SK-N-SH treated with all-trans-retinoic acid at 6 μM for 48 hours (cell line): ENCODE measurements at regions not wholly inside any gene's neighbourhood (a gene's known extent, or its start where the extent isn't known, plus 50 kb on each side); places are given as distances from the start of the nearest gene placed in this dataset.
A peak's percentile ranks its signal among the peaks of the same experiment; 100 is the strongest.

Source experiments
- ATAC-seq: fragments of 200-7000 bp; cut with Tn5 transposase; 3 replicates; pipeline ENCODE4 v1.9.1; 2020; ENCODE audit warnings: mild to moderate bottlenecking, moderate library complexity
- ARNTL ChIP-seq: fragments of 450-650 bp; formaldehyde crosslinking; IDR thresholded peaks from 2 replicates; pipeline ENCODE4 v1.5.0; 2020; ENCODE audit warnings: low read depth, mild to moderate bottlenecking, moderate library complexity, borderline replicate concordance
- BACH2 ChIP-seq: fragments of 250-450 bp; sonication (Bioruptor Pico); IDR thresholded peaks from 2 replicates; pipeline ENCODE4 v1.9.0; 2021; ENCODE audit warnings: mild to moderate bottlenecking, borderline replicate concordance
- CSDC2 ChIP-seq: fragments of 250-450 bp; sonication (Bioruptor Pico); IDR thresholded peaks from 2 replicates; pipeline ENCODE4 v1.5.0; 2020; ENCODE audit warnings: mild to moderate bottlenecking, moderate library complexity
- ESRRG ChIP-seq: fragments of 250-450 bp; sonication (Bioruptor Pico); IDR thresholded peaks from 2 replicates; pipeline ENCODE4 v1.6.1; 2021; ENCODE audit warnings: mild to moderate bottlenecking
- ISL1 ChIP-seq: fragments of 250-450 bp; sonication (Bioruptor Pico); IDR thresholded peaks from 2 replicates; pipeline ENCODE4 v2.1.2; 2022; ENCODE audit warnings: mild to moderate bottlenecking, moderate library complexity
- OSR1 ChIP-seq: fragments of 250-450 bp; sonication (Bioruptor Pico); IDR thresholded peaks from 2 replicates; pipeline ENCODE4 v1.8.0; 2022; ENCODE audit warnings: moderate library complexity, mild to moderate bottlenecking, inconsistent platforms
- PPARA ChIP-seq: fragments of 250-450 bp; sonication (Bioruptor Pico); IDR thresholded peaks from 2 replicates; pipeline ENCODE4 v1.5.0; 2020; ENCODE audit warnings: mild to moderate bottlenecking, borderline replicate concordance
- RARB ChIP-seq: fragments of 250-450 bp; sonication (Bioruptor Pico); IDR thresholded peaks from 2 replicates; pipeline ENCODE4 v1.8.0; 2021; ENCODE audit warnings: mild to moderate bottlenecking, moderate library complexity
- SNAI2 ChIP-seq: fragments of 250-450 bp; sonication (Bioruptor Pico); IDR thresholded peaks from 2 replicates; pipeline ENCODE4 v1.5.0; 2020; ENCODE audit warnings: mild to moderate bottlenecking, moderate library complexity
- TCF4 ChIP-seq: fragments of 250-450 bp; sonication (Bioruptor Pico); IDR thresholded peaks from 2 replicates; pipeline ENCODE4 v1.8.0; 2021; ENCODE audit warnings: mild to moderate bottlenecking, moderate library complexity, borderline replicate concordance
- TOX ChIP-seq: fragments of 250-450 bp; sonication (Bioruptor Pico); IDR thresholded peaks from 2 replicates; pipeline ENCODE4 v1.8.0; 2021; ENCODE audit warnings: mild to moderate bottlenecking, moderate library complexity, borderline replicate concordance
- ZC3H10 ChIP-seq: fragments of 250-450 bp; sonication (Bioruptor Pico); IDR thresholded peaks from 2 replicates; pipeline ENCODE4 v1.5.1; 2021; ENCODE audit warnings: mild to moderate bottlenecking, moderate library complexity
- ZFP3 ChIP-seq: fragments of 250-450 bp; sonication (Bioruptor Pico); IDR thresholded peaks from 2 replicates; pipeline ENCODE4 v1.5.0; 2020; ENCODE audit warnings: mild to moderate bottlenecking, moderate library complexity
- ZFP30 ChIP-seq: fragments of 450-650 bp; formaldehyde crosslinking; IDR thresholded peaks from 2 replicates; pipeline ENCODE4 v1.5.0; 2022; ENCODE audit warnings: mild to moderate bottlenecking, moderate library complexity
- ZNF565 ChIP-seq: fragments of 450-650 bp; formaldehyde crosslinking; conservative IDR thresholded peaks from 2 replicates; pipeline ENCODE4 v1.5.0; 2020; ENCODE audit warnings: low read depth, mild to moderate bottlenecking, moderate library complexity
- ZNF70 ChIP-seq: fragments of 450-650 bp; formaldehyde crosslinking; IDR thresholded peaks from 2 replicates; pipeline ENCODE4 v1.5.0; 2020; ENCODE audit warnings: mild to moderate bottlenecking, moderate library complexity
- ZNF8 ChIP-seq: fragments of 450-650 bp; formaldehyde crosslinking; IDR thresholded peaks from 2 replicates; pipeline ENCODE4 v1.5.0; 2020; ENCODE audit warnings: mild to moderate bottlenecking, moderate library complexity
- TF ChIP-seq, protein P1 (sequence below): fragments of 250-450 bp; sonication (Bioruptor Pico); IDR thresholded peaks from 2 replicates; pipeline ENCODE4 v1.8.0; 2021; ENCODE audit warnings: low read depth, mild to moderate bottlenecking, moderate library complexity, borderline replicate concordance
- TF ChIP-seq, protein P2 (sequence below): fragments of 250-450 bp; sonication (Bioruptor Pico); IDR thresholded peaks from 2 replicates; pipeline ENCODE4 v1.5.1; 2021; ENCODE audit warnings: mild to moderate bottlenecking, moderate library complexity
- TF ChIP-seq, protein P3 (sequence below): fragments of 250-450 bp; sonication (Bioruptor Pico); IDR thresholded peaks from 2 replicates; pipeline ENCODE4 v1.5.1; 2020; ENCODE audit warnings: low read depth, mild to moderate bottlenecking, moderate library complexity
- TF ChIP-seq, protein P4 (sequence below): fragments of 250-450 bp; sonication (Bioruptor Pico); IDR thresholded peaks from 2 replicates; pipeline ENCODE4 v1.8.0; 2020; ENCODE audit warnings: mild to moderate bottlenecking, moderate library complexity, borderline replicate concordance

DNA sequence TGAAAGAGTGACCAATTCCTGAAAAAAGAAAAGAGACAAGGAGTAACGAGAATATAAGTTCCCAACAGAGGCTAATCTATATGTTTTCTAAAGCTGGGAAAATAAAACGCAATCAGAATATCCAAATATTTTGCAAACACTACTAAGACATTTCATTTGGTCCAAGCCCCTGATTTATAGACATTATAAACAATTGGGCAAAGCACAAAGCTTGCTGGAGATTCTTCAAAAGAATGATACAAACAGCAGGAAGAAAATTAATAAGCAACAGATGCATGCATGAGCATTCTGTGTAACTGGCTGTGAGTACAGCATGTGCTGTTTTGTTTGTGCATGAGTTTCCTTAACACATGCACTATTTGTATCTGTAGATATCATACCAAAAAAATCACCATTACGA is 552.9 kb downstream of the LTN1 start (continued):
- TF ChIP-seq, protein P1, sequence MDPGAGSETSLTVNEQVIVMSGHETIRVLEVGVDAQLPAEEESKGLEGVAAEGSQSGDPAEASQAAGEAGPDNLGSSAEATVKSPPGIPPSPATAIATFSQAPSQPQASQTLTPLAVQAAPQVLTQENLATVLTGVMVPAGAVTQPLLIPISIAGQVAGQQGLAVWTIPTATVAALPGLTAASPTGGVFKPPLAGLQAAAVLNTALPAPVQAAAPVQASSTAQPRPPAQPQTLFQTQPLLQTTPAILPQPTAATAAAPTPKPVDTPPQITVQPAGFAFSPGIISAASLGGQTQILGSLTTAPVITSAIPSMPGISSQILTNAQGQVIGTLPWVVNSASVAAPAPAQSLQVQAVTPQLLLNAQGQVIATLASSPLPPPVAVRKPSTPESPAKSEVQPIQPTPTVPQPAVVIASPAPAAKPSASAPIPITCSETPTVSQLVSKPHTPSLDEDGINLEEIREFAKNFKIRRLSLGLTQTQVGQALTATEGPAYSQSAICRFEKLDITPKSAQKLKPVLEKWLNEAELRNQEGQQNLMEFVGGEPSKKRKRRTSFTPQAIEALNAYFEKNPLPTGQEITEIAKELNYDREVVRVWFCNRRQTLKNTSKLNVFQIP (CRISPR knock-in tag): no peak
- TF ChIP-seq ZNF565 (CRISPR knock-in tag): no peak
- TF ChIP-seq, protein P2, sequence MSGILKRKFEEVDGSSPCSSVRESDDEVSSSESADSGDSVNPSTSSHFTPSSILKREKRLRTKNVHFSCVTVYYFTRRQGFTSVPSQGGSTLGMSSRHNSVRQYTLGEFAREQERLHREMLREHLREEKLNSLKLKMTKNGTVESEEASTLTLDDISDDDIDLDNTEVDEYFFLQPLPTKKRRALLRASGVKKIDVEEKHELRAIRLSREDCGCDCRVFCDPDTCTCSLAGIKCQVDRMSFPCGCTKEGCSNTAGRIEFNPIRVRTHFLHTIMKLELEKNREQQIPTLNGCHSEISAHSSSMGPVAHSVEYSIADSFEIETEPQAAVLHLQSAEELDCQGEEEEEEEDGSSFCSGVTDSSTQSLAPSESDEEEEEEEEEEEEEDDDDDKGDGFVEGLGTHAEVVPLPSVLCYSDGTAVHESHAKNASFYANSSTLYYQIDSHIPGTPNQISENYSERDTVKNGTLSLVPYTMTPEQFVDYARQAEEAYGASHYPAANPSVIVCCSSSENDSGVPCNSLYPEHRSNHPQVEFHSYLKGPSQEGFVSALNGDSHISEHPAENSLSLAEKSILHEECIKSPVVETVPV (CRISPR knock-in tag): no peak
- no peak for TF ChIP-seq BACH2 (CRISPR knock-in tag)
- no peak for TF ChIP-seq ISL1 (CRISPR knock-in tag)

DNA sequence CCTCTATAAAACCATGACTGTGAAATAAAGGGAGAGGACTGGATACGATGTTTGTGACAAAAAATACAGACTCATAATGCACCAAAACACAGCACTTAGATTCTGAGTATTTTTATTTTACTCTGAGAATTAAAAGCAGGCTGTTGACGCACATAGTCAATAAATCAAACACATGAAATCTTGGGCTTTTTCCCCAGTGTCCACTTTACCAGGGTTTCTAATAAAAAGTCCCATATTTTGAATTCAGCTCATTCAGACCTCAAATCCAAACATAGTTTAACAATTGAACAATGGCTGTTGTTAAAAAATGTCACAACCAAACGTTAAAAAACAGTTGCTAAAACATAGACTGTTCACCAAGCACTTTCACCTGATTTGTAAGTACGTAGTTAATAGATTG is 553.4 kb downstream of the LTN1 start:
- no peak for ATAC-seq
- TF ChIP-seq RARB (no peak), TCF4 (no peak), SNAI2 (CRISPR knock-in tag) (no peak), OSR1 (CRISPR knock-in tag) (no peak), TOX (CRISPR knock-in tag) (no peak), ZC3H10 (CRISPR knock-in tag) (no peak), ZFP30 (CRISPR knock-in tag) (no peak)
- TF ChIP-seq, protein P2 (CRISPR knock-in tag): no peak
- TF ChIP-seq, protein P3, sequence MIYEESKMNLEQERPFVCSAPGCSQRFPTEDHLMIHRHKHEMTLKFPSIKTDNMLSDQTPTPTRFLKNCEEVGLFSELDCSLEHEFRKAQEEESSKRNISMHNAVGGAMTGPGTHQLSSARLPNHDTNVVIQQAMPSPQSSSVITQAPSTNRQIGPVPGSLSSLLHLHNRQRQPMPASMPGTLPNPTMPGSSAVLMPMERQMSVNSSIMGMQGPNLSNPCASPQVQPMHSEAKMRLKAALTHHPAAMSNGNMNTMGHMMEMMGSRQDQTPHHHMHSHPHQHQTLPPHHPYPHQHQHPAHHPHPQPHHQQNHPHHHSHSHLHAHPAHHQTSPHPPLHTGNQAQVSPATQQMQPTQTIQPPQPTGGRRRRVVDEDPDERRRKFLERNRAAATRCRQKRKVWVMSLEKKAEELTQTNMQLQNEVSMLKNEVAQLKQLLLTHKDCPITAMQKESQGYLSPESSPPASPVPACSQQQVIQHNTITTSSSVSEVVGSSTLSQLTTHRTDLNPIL (CRISPR knock-in tag): no peak
- TF ChIP-seq, protein P4, sequence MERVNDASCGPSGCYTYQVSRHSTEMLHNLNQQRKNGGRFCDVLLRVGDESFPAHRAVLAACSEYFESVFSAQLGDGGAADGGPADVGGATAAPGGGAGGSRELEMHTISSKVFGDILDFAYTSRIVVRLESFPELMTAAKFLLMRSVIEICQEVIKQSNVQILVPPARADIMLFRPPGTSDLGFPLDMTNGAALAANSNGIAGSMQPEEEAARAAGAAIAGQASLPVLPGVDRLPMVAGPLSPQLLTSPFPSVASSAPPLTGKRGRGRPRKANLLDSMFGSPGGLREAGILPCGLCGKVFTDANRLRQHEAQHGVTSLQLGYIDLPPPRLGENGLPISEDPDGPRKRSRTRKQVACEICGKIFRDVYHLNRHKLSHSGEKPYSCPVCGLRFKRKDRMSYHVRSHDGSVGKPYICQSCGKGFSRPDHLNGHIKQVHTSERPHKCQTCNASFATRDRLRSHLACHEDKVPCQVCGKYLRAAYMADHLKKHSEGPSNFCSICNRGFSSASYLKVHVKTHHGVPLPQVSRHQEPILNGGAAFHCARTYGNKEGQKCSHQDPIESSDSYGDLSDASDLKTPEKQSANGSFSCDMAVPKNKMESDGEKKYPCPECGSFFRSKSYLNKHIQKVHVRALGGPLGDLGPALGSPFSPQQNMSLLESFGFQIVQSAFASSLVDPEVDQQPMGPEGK (CRISPR knock-in tag): no peak

DNA sequence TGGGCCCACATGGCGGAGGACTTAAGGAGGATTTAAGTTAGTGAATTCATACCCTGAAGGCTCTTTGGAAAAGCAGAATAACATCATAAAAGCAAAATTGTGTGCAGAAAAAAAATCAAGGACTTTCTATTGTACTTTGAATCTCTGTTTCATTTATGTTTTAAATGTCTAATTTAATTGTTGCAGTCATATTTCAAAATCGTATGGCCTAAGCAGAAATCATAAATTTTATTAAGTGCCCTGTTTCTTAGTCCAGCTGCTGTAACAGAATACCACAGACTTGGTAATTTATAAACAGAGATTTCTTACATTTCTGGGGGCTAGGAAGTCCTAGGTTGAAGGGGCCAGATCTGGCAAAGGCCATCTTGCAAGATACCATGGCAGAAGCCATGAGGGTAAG is 555.6 kb downstream of the LTN1 start:
- ATAC-seq: 0 out of 3 replicates have a peak, but pooled peaks have one; percentile 18
- no peak for TF ChIP-seq ESRRG (CRISPR knock-in tag)
- no peak for TF ChIP-seq RARB
- no peak for TF ChIP-seq ZFP3 (CRISPR knock-in tag)
- TF ChIP-seq TOX (CRISPR knock-in tag): no peak
- no peak for TF ChIP-seq ZNF565 (CRISPR knock-in tag)
- no peak for TF ChIP-seq ZNF70 (CRISPR knock-in tag)
- TF ChIP-seq ZFP30 (CRISPR knock-in tag): no peak
- TF ChIP-seq PPARA: no peak
- TF ChIP-seq ARNTL: no peak
- TF ChIP-seq, protein P2 (CRISPR knock-in tag): no peak
- TF ChIP-seq CSDC2 (CRISPR knock-in tag): no peak
- TF ChIP-seq BACH2 (CRISPR knock-in tag): no peak
- no peak for TF ChIP-seq SNAI2 (CRISPR knock-in tag)
- TF ChIP-seq ZNF8 (CRISPR knock-in tag): no peak
- TF ChIP-seq, protein P4 (CRISPR knock-in tag): no peak
